Liver (tissue), 8 donors: ENCODE measurements at regions not wholly inside any gene's neighbourhood (a gene's known extent, or its start where the extent isn't known, plus 50 kb on each side); places are given as distances from the start of the nearest gene placed in this dataset.

Experiments
- DNase-seq: peaks from one replicate; pipeline ENCODE4 v3.0.0-alpha.2; 2017; ENCODE audit warnings: low spot score
- H3K27ac ChIP-seq, 2 donors: one replicate each; pipeline ENCODE4 v1.7.0; 2013; ENCODE audit warnings: inconsistent platforms in 2 of 2, low read length in 2 of 2, control low read depth in 1 of 2, low read depth in 1 of 2, mild to moderate bottlenecking in 1 of 2
- H3K27me3 ChIP-seq, 4 donors: one replicate each; pipeline versions ENCODE4 v1.6.1 to v1.7.0; 2013; ENCODE audit warnings: low read length in 3 of 4, inconsistent platforms in 1 of 4, mild to moderate bottlenecking in 1 of 4, moderate library complexity in 1 of 4; ENCODE audit not compliant: control insufficient read depth in 4 of 4, insufficient read depth in 4 of 4
- H3K36me3 ChIP-seq, 4 donors: one replicate each; pipeline versions ENCODE4 v1.6.1 to v1.7.0; 2013; ENCODE audit warnings: low read length in 3 of 4, mild to moderate bottlenecking in 3 of 4, low read depth in 1 of 4, moderate library complexity in 1 of 4; ENCODE audit not compliant: control insufficient read depth in 4 of 4, insufficient read depth in 3 of 4
- H3K4me1 ChIP-seq, 4 donors: one replicate each; pipeline versions ENCODE4 v1.6.1 to v1.7.0; 2013; ENCODE audit warnings: low read length in 3 of 4, mild to moderate bottlenecking in 3 of 4, moderate library complexity in 1 of 4; ENCODE audit not compliant: control insufficient read depth in 4 of 4, insufficient read depth in 4 of 4
- H3K4me3 ChIP-seq, 3 donors: one replicate each; pipeline versions ENCODE4 v1.6.1 to v1.7.0; 2013; ENCODE audit warnings: low read length in 3 of 3, control low read depth in 1 of 3, low read depth in 1 of 3, mild to moderate bottlenecking in 1 of 3
- H3K9ac ChIP-seq, 2 donors: one replicate each; pipeline ENCODE4 v1.7.0; 2013; ENCODE audit warnings: low read length in 2 of 2, mild to moderate bottlenecking in 2 of 2, moderate library complexity in 2 of 2, control low read depth in 1 of 2, low read depth in 1 of 2
- H3K9me3 ChIP-seq, 4 donors: one replicate each; pipeline versions ENCODE4 v1.6.1 to v1.7.0; 2013; ENCODE audit warnings: low read length in 3 of 4; ENCODE audit not compliant: control insufficient read depth in 4 of 4
- CTCF ChIP-seq: fragments of 150-350 bp; IDR thresholded peaks from 2 replicates; pipeline ENCODE4 v1.5.1; 2017; ENCODE audit warnings: improper control_type of control experiment, low read depth, low read length; ENCODE audit not compliant: missing input control
- FOXA1 ChIP-seq: IDR thresholded peaks from 2 replicates; pipeline ENCODE4 v1.6.1; 2016; ENCODE audit warnings: antibody characterized with exemption
- FOXA2 ChIP-seq: IDR thresholded peaks from 2 replicates; pipeline ENCODE4 v1.6.1; 2016; ENCODE audit warnings: antibody characterized with exemption
- GABPA ChIP-seq, 2 donors: IDR thresholded peaks in 1 of 2; conservative IDR thresholded peaks in 1 of 2; 2 replicates each; pipeline ENCODE4 v1.6.1; 2016; ENCODE audit warnings: antibody characterized with exemption in 2 of 2, mild to moderate bottlenecking in 1 of 2, moderate library complexity in 1 of 2
- HNF4A ChIP-seq, 2 donors: conservative IDR thresholded peaks; 2 replicates each; pipeline ENCODE4 v1.6.1; 2016; ENCODE audit warnings: antibody characterized with exemption in 2 of 2, mild to moderate bottlenecking in 2 of 2
- HNF4G ChIP-seq: IDR thresholded peaks from 2 replicates; pipeline ENCODE4 v1.6.1; 2016; ENCODE audit warnings: antibody characterized with exemption
- JUND ChIP-seq, 2 donors: IDR thresholded peaks; 2 replicates each; pipeline ENCODE4 v1.6.1; 2016; ENCODE audit warnings: antibody characterized with exemption in 2 of 2
- NR2F2 ChIP-seq: IDR thresholded peaks from 2 replicates; pipeline ENCODE4 v1.6.1; 2016; ENCODE audit warnings: antibody characterized with exemption
- RAD21 ChIP-seq, 2 donors: IDR thresholded peaks; 2 replicates each; pipeline ENCODE4 v1.6.1; 2016; ENCODE audit warnings: antibody characterized with exemption in 2 of 2, mild to moderate bottlenecking in 2 of 2
- REST ChIP-seq: IDR thresholded peaks from 2 replicates; pipeline ENCODE4 v1.6.1; 2016; ENCODE audit warnings: antibody characterized with exemption, mild to moderate bottlenecking
- RXRA ChIP-seq, 2 donors: IDR thresholded peaks; 2 replicates each; pipeline ENCODE4 v1.6.1; 2017 to 2018; ENCODE audit warnings: antibody characterized with exemption in 2 of 2, mild to moderate bottlenecking in 1 of 2
- SP1 ChIP-seq: IDR thresholded peaks from 2 replicates; pipeline ENCODE4 v1.6.1; 2018; ENCODE audit warnings: antibody characterized with exemption, mild to moderate bottlenecking
- TAF1 ChIP-seq: conservative IDR thresholded peaks from 2 replicates; pipeline ENCODE4 v1.6.1; 2016; ENCODE audit warnings: antibody characterized with exemption, mild to moderate bottlenecking
- YY1 ChIP-seq: IDR thresholded peaks from 2 replicates; pipeline ENCODE4 v1.6.1; 2016; ENCODE audit warnings: antibody characterized with exemption, mild to moderate bottlenecking
- ZBTB33 ChIP-seq: IDR thresholded peaks from 2 replicates; pipeline ENCODE4 v1.6.1; 2016; ENCODE audit warnings: antibody characterized with exemption
- WGBS: extraction: QIAGEN DNeasy Blood & Tissue Kit; methylation state at CpG from one replicate; pipeline ENCODE4 v1.1.7; 2013; 5-methylcytosine and 5-hydroxymethylcytosine counted together
- donor health status: healthy.
- donor health status: healthy.
- donor health status: healthy.
- donor health status: healthy.
- donor health status: healthy.

- 38% methylated on average over 6 of the region's 6 CpGs for WGBS
- no peaks in the 10 kb centered on the region for H3K27me3 ChIP-seq
- H3K9me3 ChIP-seq, result no peaks in the 10 kb centered on the region
- peak; percentile 86 for TF ChIP-seq CTCF
- TF ChIP-seq REST, result no peak
- TF ChIP-seq NR2F2, result no peak
- no peak for TF ChIP-seq HNF4A (conservative IDR thresholded peaks at IDR 0.05)
- TF ChIP-seq RXRA (IDR thresholded peaks at IDR 0.05), result peak in 1 of 2 donors; percentile 41
- no peak for TF ChIP-seq HNF4G
- peak; percentile 62 for TF ChIP-seq YY1
- no peak for TF ChIP-seq SP1
- TF ChIP-seq RAD21 (IDR thresholded peaks at IDR 0.05), result peak; percentile 97 to 98
- TF ChIP-seq GABPA (IDR thresholded peaks at IDR 0.05 in 1 of 2, conservative IDR thresholded peaks at IDR 0.05 in 1 of 2), result no peak
- TF ChIP-seq TAF1, result no peak
- TF ChIP-seq JUND (IDR thresholded peaks at IDR 0.05), result no peak
- peak overlapping the region in 1 of 2 donors; percentile 27 for H3K9ac ChIP-seq
- H3K27ac ChIP-seq, result peak overlapping the region in 1 of 2 donors; percentile 28
- peak; percentile 61 for DNase-seq
- H3K4me3 ChIP-seq, result no peak overlapping the region
- H3K36me3 ChIP-seq, result no peaks in the 10 kb centered on the region
- peaks cover 6 to 31% (median 18%) of the 10 kb centered on the region in 4 donors for H3K4me1 ChIP-seq
These were observed 137.5 kb upstream of the CPM start for GRCh38 chr12:69070319-69071090.

GRCh38 chr12:69071091-69071370, 138.1 kb upstream of the CPM start:
- H3K4me3 ChIP-seq, result no peak overlapping the region
- DNase-seq, result no peak
- no peak for TF ChIP-seq SP1
- peak overlapping the region in 1 of 2 donors; percentile 28 for H3K27ac ChIP-seq
- H3K36me3 ChIP-seq, result no peaks in the 10 kb centered on the region
- 62% methylated on average over 1 of the region's 1 CpG for WGBS
- peaks cover 6 to 31% (median 18%) of the 10 kb centered on the region in 4 donors for H3K4me1 ChIP-seq
- H3K27me3 ChIP-seq, result no peaks in the 10 kb centered on the region
- H3K9me3 ChIP-seq, result no peaks in the 10 kb centered on the region
- no peak overlapping the region for H3K9ac ChIP-seq

GRCh38 chr12:69073035-69073434, 140.1 kb upstream of the CPM start:
- H3K27ac ChIP-seq, result no peak overlapping the region
- DNase-seq, result no peak
- H3K4me1 ChIP-seq, result peaks cover 3 to 21% (median 8%) of the 10 kb centered on the region in 4 donors
- no peak overlapping the region for H3K4me3 ChIP-seq
- TF ChIP-seq RAD21 (IDR thresholded peaks at IDR 0.05) (no peak), ZBTB33 (no peak), HNF4A (conservative IDR thresholded peaks at IDR 0.05) (no peak), RXRA (IDR thresholded peaks at IDR 0.05) (no peak), FOXA1 (no peak), CTCF (no peak), FOXA2 (no peak)
- H3K9ac ChIP-seq, result no peak overlapping the region
- no peaks in the 10 kb centered on the region for H3K36me3 ChIP-seq
- no peaks in the 10 kb centered on the region for H3K9me3 ChIP-seq
- no peaks in the 10 kb centered on the region for H3K27me3 ChIP-seq
